OCI-LY1 (cell line): ENCODE measurements at regions not wholly inside any gene's neighbourhood (a gene's known extent, or its start where the extent isn't known, plus 50 kb on each side); places are given as distances from the start of the nearest gene placed in this dataset.

ENCODE experiments used
- EZH2 ChIP-seq: fragments of 200-600 bp; sonication (generic), shearing (Covaris generic); IDR thresholded peaks from 2 replicates; pipeline ENCODE4 v1.8.0; 2017; ENCODE audit warnings: borderline replicate concordance, mixed run types, mild to moderate bottlenecking, antibody characterized with exemption, low read length, moderate library complexity, mixed read lengths
- TF ChIP-seq, protein P1 (sequence below): fragments of 200-600 bp; sonication (generic), shearing (Covaris generic); IDR thresholded peaks from 2 replicates; pipeline ENCODE4 v1.5.1; 2017; ENCODE audit warnings: mild to moderate bottlenecking, antibody characterized with exemption, low read length, moderate library complexity, mixed read lengths

DNA sequence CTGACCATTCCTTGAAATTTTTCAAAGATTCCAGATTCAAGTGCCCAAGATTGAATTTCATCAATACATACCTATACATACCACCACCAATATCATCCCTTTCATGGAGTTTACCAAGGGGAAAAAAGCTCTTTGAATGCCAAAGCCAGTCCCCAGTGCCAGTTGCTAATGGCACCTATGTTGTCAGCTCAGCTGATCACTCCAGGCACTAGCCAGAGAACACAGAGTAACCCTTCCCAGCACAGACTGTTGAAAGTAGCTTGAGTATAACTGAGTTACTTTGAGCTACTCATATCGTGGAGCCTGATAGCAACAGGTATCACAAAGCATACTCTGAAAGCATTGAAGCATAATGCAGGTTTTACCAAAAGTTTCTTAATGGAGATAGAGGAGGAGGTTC lies 133.9 kb upstream of the NFIA start:
- TF ChIP-seq, protein P1, sequence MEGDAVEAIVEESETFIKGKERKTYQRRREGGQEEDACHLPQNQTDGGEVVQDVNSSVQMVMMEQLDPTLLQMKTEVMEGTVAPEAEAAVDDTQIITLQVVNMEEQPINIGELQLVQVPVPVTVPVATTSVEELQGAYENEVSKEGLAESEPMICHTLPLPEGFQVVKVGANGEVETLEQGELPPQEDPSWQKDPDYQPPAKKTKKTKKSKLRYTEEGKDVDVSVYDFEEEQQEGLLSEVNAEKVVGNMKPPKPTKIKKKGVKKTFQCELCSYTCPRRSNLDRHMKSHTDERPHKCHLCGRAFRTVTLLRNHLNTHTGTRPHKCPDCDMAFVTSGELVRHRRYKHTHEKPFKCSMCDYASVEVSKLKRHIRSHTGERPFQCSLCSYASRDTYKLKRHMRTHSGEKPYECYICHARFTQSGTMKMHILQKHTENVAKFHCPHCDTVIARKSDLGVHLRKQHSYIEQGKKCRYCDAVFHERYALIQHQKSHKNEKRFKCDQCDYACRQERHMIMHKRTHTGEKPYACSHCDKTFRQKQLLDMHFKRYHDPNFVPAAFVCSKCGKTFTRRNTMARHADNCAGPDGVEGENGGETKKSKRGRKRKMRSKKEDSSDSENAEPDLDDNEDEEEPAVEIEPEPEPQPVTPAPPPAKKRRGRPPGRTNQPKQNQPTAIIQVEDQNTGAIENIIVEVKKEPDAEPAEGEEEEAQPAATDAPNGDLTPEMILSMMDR, result no peak
- no peak for TF ChIP-seq EZH2
